HG03460 (cell line): ENCODE measurements at regions not wholly inside any gene's neighbourhood (a gene's known extent, or its start where the extent isn't known, plus 50 kb on each side); places are given as distances from the start of the nearest gene placed in this dataset.

Experiments
- ATAC-seq: cut with Tn5 transposase; IDR thresholded peaks from one replicate; pipeline ENCODE4 v1.9.1; 2021; ENCODE audit not compliant: unreplicated experiment

DNA sequence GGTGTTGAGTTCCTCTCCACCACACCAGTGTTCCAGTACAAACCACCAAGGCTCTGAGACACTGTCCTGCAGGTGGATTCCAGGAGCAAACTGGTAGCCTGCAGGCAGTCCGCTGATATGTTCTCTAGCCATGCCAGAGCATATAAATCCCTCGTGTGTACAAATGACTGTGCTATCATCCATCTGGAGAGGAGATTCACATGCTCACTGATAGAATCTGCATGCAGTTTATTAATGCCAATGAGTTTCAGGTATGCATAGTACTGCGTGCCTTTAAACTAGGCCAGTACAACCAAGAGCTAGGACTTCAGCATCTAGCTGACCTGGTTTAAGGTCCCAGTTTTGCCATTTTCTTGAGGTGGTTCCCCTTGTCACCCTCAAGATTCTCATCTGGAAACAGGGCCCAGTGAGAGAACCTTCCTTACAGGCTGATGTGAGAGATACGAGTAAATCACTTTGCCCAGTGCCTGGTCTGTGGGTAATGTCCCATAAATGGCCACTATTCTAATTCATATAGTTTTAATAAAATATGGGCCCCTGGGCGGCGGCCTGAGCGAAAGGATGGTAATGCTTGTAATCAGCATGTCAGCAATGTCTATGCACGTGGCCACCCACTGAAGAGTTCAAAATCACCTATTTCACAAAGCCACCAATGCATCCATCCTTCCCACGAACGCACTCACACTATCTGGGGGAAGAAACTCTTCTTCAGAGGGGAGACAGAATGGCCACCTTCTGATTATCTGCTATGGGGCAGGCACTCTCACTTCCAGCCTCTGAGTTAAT is 268.0 kb upstream of the ZMIZ1 start:
- ATAC-seq: no peak

DNA sequence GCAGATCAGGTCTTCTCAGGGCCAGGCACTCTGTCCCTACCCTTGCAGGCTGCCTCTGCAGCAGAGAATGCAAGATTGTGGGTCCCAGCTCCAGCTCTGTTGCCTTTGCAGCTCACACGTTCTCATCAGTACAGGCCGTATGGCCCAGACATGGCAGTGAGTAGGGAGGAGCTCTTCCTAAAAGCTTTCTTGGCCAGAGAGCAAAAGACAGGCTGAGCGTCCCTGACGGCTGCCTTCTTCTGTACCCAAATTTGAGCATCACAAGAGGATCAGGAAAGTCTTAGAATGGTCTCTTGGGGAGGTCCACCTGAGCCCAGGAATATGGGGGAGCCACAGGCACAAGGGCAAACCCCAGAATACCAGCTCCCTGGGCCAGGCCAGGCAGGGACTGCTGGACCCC is 266.3 kb upstream of the ZMIZ1 start:
- ATAC-seq: no peak

DNA sequence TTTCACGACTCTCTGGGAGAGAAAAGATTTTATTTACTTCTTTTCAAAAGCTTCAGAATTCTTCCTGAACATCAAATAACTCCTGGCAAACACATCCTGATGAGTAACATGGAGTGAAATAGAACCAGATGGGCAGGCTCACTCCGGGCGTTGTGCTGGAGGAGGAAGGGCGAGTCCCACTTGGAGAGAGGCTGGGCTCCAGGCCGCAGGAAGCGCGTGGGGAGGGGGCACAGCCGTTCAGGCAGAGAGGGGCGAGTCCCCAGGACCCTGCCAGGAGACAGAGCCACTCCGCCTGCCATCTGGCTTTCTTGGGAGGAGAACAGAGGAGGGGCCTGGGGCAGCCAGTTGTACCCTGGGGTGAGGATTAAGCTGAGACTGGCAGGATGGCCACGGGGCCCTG is 265.9 kb upstream of the ZMIZ1 start:
- ATAC-seq: no peak

DNA sequence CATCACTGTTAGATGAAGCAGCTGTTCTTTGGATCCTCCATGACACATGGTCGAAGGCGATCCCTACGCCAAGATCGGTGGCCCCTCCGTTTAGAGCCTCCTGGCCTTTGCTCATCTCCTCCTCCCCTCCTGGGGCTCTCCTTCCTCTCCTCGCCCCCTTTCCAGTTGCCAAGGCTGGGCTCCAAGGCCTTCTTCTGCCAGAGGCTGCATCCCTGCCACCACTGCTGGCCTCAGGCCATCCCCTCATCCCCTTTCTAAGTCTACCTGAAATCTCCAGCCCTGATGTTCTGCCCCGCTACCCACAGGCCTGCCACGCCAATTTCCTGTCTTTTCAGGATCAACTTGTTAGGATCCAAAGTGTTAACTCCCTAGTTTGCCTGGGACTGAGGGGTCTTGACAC is 265.1 kb upstream of the ZMIZ1 start:
- ATAC-seq: no peak

DNA sequence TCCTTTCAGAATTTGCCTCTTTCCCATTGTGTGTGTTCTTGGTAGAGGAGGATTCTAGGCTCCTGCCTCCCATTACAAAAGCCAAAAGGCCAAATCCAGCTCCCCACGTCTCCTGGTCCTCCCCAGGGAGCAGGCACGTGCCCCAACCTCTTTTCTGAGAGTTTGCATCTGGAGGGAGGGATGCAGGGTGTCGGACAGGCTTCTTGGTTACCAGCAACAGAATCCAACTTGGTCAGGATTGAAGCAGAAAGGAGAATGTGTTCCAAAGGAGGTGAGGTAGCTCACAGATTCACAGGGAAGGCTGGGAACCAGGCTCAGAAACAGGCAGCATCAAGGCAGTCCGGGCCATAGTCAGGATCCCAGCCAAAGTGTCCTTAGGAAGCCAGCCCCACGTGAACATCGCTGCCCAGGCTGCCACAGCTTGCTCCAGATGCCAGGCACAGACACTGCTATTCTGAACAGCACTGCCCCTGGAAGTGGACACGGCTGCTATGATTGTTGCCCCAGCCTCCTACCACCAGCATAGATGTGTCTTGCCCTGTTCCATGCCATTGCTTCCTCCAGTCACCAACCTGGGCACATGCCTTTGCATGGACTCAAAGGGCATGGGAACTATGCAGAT is 264.2 kb upstream of the ZMIZ1 start:
- ATAC-seq: no peak

DNA sequence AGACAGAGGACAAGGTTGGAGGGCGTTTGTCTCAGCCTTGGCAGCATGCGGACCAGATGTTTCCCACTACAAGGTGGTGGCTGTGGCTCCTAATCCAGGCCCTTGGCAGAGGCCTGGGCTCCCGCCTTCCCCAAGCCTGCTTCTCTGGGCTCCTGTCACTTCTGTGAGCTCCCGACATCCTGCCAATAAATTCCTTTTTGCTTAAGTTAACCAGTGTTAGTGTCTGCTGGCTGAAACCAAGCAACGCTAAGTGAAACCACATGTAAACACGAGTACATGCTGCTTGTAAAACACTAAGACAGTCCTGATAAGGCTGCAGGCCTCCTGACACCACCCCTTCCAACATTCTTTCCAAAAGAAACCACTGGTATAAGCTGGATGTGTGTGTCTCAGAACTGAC is 263.6 kb upstream of the ZMIZ1 start:
- ATAC-seq: no peak

DNA sequence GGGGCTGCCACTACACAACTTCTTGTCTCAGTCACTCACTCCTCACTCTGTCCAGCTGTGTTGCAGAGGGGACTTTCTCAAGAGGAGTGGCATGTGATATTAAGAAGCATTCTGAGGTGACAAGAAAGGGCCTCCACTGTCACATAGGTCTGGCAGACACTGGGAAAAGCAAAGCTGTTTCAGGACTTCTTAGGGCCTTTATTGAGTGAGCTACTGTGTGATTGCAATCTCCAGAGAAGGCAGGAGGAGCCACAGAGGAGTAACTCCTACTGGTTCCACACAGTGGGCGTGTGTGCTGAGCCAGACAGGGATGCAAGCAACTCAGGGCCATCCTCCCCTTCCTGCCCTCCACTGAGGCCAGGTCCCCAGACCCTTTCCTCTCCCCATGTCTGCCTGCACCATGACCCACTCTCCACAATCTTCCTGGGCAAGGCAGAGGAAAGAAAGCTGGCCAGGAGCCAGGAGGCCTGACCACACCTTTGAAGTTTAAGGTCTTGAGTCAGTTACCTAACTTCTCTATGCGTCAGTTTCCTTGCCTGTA is 262.0 kb upstream of the ZMIZ1 start:
- no peak for ATAC-seq

DNA sequence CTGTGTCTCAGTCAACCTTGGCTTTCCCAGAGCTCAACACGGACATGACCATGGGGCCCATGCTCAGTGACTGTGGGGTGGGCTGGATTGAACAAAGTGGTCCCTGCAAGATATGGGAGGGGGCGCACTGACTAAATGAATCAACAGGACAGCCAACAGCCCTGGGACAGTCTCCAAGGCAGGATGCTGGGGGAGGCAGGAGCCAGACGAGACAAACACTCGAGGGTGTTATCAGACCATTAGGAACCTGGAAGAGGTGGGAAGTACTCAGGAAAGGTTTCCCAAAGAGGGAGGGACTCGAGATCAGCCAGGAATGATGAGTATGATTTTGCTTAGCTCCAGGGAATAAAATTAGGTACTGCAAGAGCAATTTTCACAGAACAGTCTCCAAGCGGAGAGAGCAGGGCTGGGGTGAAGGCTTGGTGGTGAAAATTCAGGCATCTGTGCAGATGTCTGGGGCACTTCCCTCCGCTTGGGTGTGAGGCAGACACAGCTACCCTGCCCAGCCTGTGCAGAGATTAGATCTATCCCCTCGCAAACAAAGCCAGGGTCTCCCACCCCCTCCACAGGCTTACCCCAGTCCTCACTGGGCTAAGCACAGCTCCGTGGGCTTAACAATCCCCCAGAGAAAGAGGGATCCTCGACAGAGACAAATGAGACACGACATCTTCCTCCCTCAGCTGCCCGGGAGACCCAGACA is 261.1 kb upstream of the ZMIZ1 start:
- no peak for ATAC-seq

DNA sequence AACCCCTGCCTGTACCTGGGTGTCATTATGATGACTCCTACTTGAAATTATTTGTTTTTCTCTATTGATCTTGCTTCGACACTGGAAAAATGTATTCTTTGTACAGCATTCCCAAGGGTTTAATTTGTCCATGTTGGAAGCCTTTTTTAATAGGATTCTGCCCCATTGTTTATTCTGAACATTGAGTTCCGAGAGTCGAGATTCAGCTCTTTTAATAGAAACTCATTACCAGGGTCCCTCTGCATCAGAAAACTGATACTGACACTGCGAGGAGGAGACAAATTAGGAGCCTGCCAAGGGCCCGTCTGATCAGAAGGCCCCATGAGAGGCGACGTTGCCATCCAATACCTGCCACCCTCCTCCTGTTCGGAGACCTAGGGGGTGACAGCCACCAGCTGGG is 260.5 kb upstream of the ZMIZ1 start:
- no peak for ATAC-seq

DNA sequence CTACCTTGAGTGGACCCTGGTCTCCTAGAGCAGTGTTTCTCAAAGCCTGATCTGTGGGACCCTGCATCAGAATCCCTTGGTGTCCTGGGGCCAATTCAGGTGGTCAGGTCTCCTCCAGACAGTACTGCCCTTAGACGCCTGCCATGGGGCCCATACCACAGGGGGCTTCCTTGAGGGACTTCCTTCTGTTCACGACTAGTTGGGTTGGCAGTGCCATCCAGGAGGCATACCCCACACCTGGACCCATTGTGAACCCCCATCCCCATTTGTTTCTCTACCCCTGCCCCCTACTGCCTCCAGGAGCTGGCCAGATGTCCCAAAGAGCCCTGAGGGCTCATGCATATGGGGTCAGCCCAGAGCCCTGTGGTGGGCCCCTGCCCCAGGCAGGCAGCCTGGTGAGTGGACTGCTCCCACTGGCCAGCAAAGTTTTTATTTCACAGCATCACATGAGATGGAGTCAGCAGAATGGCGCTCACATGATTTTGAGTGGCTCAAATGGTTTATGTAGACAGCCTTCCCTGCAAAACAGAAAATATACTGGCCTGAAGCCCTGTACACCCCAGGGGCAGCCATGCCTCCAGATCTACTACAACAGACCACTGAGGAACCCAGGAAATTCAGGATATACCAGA is 259.9 kb upstream of the ZMIZ1 start:
- ATAC-seq: no peak

DNA sequence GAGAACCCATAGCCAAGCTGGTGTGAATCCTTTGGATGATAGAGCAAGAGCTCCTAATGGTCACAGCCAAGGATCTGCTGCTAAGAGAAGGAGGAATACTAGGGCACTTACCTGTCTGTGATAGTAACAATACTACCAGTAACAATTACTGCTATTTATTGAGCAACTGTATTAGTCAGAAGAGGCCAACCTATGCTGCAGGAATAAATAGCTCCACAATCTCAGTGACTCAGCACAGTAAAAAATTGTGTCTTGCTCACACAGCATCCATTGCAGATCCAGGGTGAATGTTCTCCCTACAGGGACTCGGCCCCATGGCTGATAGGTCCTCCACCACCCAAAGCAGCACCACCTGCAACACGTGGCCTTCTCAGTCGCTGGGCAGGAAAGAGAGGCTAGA is 257.6 kb upstream of the ZMIZ1 start:
- no peak for ATAC-seq

DNA sequence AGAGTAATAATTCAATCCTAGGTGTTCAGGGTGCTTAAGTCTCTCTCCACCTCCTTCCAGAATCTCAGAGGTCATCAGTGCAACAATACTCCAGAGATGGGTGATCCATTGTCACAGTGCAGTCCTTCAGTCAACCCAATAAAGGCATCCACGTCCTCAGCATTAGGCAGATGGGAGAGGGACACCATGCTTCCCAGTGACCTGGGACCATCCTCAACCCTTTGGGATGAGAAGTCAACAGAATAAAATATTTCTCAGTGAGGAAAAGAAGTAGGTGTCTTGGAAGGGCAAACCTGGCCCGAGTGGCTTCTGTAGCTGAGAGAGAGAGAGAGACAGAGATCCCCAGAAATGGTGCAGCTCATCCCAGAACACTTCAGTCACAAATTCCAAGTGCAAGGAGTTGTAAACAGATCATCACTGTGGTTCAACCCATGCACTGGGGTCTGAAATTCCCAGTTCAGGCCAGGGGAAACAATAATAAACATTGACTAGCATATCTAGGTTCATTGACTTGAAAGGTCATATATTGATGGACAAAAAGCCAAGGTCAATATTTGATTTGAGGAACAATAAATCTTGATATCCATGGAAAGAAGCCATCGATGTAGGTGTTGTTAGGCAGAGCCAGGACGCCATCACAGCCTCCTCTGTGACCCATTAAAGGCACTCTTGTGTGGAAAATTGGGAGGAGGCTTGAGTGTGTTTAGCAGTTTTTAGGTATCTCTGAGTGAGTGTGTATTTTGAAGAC is 256.0 kb upstream of the ZMIZ1 start:
- ATAC-seq: no peak

DNA sequence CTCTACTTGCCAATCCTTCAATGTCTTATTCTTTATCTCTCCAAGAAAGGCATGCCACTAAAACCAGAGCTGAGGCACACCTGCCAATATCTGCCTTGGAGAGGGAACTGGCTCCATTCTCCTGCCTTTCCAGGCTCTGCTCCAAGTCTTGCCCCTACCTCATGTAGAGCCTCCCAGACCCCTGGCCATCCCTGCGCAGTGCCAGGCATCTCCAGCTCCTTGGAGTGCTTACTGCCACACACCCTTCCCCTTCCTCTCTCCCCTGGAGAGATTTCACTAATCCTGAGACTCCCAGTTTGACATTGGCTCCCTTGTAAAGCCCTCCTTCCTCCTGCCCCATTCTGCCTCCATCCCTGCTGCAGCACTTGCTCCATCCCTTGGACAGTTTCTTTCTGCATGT is 255.2 kb upstream of the ZMIZ1 start:
- ATAC-seq: no peak

DNA sequence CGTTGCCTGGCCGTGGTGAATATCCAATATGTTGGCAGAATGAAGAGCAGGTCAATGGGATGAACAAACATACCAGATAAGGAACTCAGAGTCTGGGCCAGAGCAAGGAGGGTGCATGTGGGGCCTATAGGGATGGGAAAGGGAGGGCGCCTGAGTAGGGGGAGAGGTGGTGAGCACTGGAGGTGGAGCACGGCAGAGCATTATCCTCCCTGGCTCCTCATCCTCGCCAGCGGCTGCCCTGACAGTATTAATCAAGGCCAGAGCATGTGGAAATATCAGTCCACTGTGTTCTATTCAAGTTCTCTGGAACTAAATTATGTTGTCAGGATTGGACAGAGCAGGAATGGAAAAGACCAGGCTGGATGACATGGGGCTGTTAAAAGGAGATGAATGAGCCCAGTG is 254.8 kb upstream of the ZMIZ1 start:
- ATAC-seq: no peak

DNA sequence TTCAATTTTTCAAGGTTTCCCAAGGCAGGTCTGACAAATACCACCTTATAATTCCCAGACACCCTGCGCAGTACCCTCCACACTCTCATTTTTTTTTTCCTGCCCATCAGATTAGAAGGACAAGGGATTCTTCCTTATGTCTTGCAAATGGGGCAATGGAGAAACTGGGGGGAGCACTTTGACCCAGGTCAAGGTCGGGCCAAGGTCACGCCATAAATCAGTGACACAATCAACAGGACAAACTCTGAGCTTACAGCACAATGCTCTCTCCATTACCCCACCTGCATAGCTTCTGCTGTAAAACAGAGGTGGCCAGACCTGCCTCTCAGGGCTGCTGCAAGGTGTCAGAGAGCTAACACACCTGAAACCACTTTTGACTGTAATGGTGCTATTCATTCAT is 254.4 kb upstream of the ZMIZ1 start:
- no peak for ATAC-seq

DNA sequence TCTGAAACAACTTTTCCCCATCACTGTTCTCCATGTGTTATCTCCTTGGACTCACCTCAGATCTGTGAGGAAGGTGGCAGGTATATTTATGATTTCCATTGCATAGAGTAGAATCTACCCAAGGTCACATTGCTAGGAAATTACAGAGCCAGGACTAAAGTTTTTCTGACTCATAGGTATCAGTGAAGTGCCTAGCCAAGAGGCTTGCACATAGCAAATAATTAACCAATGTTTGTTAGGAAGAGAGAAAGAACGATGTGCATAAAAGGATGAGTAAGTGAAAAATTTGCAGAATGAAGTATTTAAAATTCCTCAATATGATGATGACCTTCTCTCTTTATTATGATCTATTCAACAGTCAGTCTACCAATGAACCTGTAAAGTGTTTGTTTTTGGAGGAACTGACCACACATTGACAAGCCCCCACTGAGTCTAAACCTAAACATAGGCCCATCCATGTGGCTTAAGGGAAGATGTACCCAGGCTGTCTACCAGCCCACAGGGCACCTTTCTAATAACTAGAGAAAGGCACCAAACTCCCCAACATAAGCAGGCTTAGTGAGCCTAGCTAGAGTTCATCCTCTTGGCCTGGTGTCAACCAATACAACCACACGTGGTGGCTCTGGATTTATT is 252.9 kb upstream of the ZMIZ1 start:
- no peak for ATAC-seq

DNA sequence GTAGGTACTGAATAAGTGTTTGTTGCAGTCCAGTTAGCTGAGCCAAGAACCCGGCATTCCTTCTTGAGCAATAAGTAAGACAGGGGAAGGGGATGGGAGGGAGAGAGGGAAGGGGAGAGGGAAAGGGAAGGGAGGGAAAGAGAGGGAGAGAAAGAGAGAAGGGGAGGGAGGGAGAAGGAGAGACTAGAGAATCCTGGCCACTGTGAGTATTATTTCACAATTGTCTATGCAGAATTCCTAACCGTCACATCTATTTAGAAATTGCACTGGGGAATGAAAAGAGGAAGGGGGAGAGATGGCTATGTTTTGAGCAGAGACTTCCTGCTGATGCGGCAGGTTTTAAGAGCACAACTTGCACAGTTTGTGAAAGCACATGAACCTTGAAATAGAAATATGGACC is 251.4 kb upstream of the ZMIZ1 start:
- ATAC-seq: no peak

DNA sequence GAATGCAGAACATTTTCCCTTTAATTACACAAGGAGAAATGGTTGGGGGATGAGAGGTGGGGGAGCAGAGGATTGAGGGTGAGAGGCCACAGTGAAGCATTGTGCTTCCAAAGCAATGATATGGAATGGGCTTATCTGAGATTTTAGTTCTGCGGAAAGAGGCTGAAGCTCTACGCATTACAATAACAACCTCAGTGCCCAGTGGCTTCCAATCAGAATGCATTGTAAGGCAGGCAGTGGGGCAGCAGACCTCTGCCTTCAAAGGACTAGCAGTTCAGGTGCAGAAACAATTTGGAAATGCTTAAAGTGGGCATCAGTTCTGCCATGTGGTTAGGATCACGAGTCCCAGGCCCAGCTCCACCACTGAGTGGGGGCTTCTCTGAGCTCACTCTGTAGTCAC is 251.0 kb upstream of the ZMIZ1 start:
- ATAC-seq: no peak

DNA sequence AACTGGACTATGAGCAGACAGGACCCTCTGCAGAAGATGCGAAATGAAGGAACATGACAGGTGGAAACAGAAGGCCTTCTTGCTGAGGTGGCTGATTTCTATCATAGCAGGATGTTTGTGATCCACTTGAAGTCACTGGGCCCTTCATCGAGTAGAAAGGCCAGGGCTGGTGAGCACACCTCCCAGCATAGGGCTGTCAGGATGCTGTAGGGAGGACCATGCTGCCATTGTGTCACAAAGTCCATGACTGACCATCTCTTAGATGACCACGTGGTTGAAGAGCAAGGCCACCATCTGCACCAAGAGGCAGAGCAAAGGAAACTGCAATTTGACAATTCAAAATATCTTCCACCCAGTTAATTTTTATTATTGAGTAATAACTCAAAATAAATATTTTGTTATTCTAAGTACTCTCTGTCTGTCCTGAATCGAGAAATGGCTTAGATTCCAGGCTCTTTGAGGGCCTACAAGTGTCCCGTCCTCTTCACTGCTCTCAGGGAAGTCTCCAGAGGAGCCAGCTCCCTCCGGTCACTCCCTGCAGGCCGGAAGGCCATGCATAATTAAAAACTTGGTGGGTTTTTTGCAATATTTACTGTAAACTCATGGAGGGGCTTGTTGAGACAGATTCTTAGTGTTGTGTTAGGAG is 249.3 kb upstream of the ZMIZ1 start:
- ATAC-seq: no peak

DNA sequence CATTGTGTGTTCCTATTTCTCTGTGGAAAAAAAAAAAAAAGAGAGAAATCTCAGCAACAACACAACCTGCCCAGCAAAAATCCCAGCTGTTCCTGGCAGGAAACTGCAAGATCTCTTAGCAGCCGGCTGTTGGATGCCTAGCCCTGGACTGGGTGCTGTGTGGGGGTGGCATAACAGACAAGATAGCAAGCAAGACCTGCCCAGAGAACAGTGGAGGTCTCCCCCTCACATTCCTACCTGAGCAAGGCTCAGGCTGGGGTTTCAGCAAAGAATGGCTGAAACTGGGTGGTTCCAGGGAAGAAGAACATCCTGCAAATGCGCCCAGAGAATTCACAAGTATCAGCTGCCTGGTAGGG is 248.8 kb upstream of the ZMIZ1 start:
- no peak for ATAC-seq
